ACHN (cell line): ENCODE measurements at regions not wholly inside any gene's neighbourhood (a gene's known extent, or its start where the extent isn't known, plus 50 kb on each side); places are given as distances from the start of the nearest gene placed in this dataset.

Experiments
- DNase-seq: peaks from one replicate; pipeline ENCODE4 v3.0.0-alpha.2; 2015
- in situ Hi-C: cut with HindIII; loops from 2 replicates; pipeline ENCODE4 v1.10.0; 2017; ENCODE audit warnings: low sequenced_read_pairs, low pct_ligation_motif_present, low pct_unique_long_range_greater_than_20kb

DNA sequence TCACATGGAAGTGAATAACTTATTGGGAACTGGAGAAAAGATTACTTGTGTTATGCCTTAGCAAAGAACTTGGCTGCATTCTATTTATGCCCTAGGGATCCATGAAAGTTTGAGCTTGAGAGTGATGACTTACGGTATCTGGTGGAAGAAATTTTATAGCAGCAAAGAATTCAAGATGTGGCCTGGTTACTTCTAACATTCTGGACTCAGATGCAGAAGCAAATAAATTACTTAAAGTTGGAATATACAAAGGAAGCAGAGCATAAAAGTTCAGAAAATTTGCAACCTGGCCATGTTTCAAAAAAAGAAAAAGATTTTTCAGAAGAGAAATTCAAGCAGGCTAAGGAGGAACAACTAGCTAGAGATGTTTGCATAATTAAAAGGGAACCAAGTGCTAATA lies 252.3 kb upstream of the WDFY3 start:
- in situ Hi-C loops, result no loop called here
- DNase-seq, result no peak

DNA sequence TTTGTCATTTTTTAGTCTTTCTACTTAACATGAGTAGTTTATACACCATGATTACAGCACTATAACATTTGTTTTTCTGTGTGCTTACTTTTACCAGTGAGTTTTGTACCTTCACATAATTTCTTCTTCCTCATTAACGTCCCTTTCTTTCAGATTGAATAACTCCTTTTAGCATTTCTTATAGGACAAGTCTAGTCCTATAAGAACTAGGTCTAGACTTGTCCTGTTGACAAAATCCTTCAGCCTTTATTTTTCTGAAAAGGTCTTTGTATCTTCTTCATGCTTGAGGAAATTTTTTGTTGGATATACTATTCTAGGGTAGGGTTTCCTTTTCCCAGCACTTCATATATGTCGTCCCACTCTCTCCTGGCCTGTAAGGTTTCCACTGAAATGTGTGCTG lies 253.3 kb upstream of the ARHGAP24 start:
- no peak for DNase-seq
- in situ Hi-C loops, result no loop called here

DNA sequence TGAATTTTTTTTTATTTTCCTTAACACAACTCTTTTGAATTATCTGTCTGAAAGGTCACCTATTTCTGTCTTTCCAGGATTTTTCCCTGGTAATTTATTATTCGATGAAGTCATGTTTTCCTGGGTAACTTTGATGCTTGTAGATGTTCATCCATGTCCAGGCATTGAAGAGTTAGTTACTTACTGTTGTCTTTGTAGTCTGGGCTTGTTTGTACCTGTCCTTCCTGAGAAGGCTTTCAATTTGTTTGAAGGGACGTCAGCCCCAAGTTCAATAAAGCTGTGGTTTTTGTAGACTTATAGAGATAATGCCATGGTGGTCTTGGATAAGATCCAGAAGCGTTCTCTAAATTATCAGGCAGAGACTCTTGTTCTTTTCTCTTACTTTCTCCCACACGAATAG lies 252.4 kb upstream of the ARHGAP24 start:
- in situ Hi-C loops, result no loop called here

DNA sequence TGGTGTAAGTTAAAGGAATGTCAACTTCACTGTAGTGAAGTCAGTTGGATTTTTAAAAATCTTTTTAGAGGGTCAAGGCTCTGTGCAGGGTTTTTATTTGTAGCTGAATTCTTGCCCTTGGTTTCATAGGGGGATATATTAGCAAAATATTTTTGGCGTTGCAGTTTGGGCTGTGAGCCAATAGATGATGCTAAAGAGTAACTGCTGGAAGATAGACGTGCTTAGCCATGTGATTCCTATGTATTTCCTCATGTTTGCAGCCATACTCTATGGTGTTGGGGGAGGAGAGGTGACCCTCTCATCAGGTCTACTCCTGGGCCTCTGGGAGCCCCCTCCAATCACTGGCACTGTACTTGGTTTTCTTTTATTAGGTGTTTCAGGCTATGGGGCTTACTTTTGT lies 246.7 kb upstream of the ARHGAP24 start:
- in situ Hi-C loops, result no loop called here

More for the DNA sequence above, 252.4 kb upstream of the ARHGAP24 start:
- DNase-seq, result no peak

DNA sequence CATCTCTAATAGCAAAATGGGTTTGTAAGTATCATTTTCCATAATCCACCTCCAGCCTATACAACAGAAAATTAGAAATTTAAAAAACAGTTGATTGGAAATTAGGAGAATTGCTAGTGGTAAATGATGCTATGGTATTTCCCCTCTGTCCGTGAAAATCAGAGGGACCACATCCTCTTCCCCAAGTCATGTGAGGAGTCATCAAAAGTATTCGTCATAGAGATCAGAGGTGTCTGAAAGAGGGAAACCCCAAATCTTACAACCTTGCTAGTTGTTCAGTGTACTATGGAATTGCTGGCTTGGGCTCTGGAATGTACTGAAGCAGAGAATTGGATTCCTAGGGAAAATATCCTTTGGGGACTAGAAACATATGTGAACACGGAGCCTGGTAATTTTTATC lies 241.4 kb upstream of the ARHGAP24 start:
- in situ Hi-C loops, result no loop called here

More for the DNA sequence above, 246.7 kb upstream of the ARHGAP24 start:
- no peak for DNase-seq

DNA sequence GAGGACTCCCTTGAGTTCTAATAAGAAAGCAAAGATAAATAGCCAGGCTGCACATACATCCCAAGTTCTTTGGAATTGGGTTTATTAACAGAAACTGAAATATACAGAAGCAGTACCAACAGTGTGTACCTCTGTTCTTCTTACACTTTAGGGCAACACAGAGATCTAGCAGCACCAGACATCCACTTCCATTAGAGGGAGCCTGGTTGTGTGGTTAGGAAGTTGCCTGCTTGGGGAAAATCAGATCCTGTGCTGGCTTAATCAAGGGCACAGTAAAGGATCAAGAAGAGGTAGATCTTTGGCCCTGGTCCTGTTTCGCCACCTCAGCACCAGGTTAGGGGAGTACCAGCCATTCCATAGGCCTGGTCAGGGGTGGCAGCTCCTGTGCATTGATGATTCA lies 231.1 kb upstream of the ARHGAP24 start:
- in situ Hi-C loops, result no loop called here
- no peak for DNase-seq

More for the DNA sequence above, 241.4 kb upstream of the ARHGAP24 start:
- no peak for DNase-seq

DNA sequence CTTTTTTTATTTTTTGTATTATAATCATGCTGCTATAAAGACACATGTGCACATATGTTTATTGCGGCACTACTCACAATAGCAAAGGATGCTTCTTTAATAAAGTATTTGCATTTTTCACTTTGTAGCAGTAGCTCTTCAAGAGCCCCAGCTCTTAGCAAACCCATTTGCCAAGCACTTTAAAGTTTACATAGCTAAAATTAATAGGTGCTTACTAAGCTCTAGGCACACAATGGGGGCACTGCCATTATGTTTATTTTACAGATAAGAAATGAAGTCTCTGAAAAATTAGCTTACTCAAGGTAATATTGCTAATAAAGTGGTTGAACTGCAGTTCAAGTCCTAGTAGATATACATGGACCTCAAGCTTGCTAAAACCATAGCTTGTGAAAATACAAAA lies 230.3 kb upstream of the ARHGAP24 start:
- in situ Hi-C loops, result no loop called here
- no peak for DNase-seq

DNA sequence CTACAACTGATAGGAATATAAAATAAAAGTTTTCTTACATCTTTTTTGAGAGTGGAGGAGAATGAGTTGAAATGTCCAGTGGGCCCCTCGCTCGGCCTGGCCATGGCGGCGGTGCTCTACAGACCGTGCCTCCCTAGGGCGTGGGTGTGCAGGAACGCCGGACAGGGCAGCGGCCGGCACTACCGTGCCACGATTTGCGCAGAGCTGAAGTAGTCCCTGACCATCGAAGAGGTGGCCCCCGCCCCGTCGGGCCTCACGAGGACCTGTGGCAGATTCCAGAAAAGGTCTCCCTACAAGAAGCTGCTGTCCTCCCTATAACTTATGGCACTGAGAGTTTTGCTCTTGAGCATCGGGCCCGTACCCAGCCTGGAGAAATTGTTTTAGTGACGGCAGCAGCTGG lies 228.9 kb upstream of the ARHGAP24 start:
- DNase-seq, result no peak
- in situ Hi-C loops, result no loop called here

DNA sequence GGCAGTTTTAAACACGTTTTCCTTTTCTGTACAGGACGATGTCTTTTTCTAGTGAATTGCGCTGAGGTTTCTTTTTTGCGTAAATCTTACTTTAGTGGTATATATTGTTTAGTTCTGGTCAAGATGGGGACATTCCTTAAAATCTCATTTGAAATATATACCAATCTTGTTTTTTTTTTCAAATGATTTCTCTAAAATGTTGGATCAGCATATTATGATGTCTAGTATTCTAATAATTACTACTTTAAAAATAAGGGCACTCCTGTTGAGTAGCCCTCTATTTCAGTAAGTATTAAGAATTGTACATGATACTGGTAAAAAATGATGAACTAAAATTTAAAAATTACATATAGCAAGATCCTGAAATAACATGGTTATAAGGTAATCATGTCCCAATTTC lies 224.1 kb upstream of the ARHGAP24 start:
- in situ Hi-C loops, result no loop called here
- DNase-seq, result no peak

DNA sequence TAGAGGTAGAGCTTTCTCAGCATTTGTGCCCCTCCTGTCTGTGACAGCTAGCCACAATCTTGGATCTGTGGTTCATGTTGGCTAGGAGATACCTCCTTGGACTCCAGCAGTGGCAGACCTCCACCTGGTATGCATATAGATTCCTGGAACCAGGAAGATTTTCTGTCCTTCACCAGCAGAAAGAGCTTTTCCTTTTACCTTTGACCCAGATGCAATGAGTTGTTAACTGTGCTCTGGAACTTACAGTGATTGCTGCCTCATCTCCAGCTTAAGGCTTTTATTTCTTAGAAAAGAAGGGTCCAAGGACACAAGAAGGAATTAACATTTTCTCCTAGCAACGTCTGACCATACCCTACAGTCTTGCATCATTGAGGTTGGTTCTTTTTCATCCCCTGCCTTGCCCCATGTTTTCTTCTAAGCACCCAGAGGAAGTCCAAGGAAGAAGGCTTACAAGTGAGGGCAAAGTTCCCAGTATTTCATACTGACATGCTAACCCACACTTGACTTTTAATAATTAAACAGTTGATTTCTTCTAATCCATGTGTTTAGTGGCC lies 217.1 kb upstream of the ARHGAP24 start:
- in situ Hi-C loops, result no loop called here
- DNase-seq, result no peak

DNA sequence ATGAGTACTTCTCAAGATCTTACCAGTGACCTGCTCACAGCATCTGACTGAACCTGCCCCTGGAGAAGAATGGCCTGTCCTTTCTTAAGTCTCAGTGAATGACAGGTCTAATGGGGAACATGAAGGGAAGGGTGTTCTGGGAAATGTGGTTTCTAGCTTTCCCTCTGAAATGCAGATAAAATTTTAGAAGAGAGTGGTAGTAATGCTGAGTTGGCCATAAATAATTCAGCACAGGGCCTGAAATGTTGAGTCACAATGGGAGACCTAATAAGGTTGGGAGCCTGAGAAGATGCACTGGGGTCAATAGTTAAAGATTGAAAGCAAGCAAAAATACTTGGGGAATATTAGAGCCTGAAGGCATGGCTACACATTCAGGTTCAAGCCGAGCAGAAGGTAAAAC lies 214.9 kb upstream of the ARHGAP24 start:
- in situ Hi-C loops, result no loop called here

DNA sequence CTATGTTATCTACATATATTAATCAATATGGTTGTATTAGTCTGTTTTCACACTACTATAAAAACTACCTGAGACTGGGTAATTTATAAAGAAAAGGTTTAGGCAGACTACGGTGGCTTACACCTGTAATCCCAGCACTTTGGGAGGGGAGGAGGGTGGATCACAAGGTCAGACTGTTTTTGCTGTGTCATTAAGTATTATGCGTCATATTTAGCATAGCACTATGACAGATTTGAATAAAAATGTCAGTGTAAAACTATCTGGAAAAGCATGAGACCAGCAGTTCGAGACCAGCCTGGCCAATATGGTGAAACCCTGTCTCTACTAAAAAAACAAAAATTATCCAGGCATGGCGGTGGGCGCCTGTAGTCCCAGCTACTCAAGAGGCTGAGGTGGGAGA lies 209.7 kb upstream of the ARHGAP24 start:
- in situ Hi-C loops, result no loop called here
- no peak for DNase-seq

More for the DNA sequence above, 214.9 kb upstream of the ARHGAP24 start:
- DNase-seq, result no peak

DNA sequence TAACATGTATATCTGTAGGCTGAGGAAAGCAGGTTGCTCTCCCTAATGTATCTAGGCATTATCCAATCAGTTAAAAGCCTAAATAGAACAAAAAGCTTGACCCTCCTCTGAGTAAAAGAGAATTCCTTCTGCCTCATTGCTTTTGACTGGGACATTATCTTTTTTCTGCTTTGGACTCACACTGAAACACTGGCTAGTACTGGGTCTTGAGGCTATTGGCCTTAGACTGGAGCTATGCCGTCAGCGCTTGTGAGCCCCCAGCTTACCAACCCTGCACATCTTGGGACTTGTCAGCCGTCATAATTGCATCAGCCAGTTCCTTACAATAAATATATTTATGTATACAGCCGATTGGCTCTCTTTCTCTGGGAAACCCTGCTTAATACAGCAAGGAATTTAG lies 206.8 kb upstream of the ARHGAP24 start:
- in situ Hi-C loops, result no loop called here
- DNase-seq, result no peak

DNA sequence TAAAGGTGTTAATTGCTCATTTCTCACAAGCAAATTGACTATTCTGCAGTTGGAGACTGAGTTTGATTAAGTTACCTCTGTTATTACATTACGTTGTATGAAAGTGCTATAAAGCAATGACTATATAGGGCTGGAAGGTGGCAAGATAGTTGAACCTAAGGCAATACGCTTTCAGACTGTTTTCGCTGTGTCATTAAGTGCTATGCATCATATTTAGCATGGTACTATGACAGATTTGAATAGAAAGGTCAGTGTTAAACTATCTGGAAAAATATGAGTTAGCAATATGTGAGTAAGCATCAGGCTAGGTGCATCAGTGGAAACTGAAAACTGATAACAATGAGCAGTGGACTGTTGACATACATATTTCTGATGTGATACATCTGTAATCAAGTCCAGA lies 206.0 kb upstream of the ARHGAP24 start:
- in situ Hi-C loops, result no loop called here
- no peak for DNase-seq

DNA sequence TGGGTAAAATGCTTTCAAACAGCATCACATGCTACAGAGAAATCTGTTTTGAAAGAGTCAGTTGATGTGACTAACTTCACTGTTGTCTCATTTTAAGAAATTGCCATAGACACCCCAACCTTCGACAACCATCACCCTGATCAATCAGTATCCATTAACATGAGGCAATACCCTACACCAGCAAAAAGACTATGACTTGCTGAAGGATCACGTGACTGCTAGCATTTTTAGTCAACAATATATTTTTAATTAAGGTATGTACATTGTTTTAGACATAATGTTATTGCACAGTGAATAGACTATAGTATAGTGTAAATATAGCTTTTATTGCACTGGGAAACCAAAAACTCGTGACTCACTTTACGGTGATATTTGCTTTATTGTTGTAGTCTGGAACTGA lies 200.0 kb upstream of the ARHGAP24 start:
- DNase-seq, result no peak
- in situ Hi-C loops, result no loop called here

DNA sequence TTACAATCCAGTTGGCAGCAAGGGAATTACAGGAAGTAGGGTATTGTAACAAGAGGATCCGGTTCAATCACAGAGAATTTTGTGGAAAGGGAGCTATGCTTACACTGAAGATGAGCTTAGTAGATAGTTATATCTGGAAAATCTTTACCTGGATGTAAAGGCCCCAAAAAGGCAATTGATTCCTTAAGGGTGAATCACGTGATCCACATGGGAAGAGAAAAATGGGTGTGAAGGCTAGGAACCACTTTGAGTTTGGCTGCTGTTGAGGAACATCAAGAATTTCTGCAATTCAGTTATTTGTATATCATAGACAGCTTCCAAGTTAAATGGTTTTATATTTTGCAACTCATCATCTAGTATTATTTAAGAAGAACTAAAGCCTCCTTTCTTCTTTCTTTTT lies 194.0 kb upstream of the ARHGAP24 start:
- no peak for DNase-seq
- in situ Hi-C loops, result no loop called here

DNA sequence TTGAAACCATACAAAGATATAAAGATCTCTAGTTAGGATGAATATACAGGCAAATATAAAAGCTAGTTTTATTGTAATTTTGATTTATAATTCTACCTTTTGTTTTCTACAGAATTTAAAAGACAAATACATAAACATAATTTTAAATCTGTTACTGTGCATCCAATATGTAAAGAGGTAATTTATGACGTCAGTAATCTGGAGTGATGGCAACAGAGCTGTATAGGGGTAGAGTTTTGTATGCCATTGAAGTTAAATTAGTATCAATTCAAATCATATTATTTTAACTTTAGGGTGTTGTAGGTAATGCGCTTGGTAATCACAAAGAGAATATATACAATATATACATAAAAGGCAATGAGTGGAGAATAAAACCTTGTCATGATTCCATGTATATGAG lies 183.7 kb upstream of the ARHGAP24 start:
- DNase-seq, result no peak
- in situ Hi-C loops, result no loop called here

DNA sequence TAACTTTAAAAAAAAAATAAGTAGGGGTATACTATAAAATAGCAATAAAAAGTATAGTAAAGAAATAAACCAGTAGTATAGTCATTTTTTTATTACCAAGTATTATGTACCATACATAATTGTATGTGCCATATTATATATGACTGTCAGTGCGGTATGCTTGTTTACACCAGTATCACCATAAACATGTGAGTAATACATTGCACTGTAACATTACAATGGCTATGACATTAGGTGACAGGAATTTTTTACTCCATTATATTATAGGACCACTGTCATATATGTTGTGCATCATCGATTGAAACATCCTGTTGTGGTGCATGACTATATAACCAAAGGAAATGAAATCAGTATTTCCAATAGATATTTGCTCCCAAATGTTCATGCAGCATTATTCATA lies 176.9 kb upstream of the ARHGAP24 start:
- DNase-seq, result no peak
- in situ Hi-C loops, result no loop called here

DNA sequence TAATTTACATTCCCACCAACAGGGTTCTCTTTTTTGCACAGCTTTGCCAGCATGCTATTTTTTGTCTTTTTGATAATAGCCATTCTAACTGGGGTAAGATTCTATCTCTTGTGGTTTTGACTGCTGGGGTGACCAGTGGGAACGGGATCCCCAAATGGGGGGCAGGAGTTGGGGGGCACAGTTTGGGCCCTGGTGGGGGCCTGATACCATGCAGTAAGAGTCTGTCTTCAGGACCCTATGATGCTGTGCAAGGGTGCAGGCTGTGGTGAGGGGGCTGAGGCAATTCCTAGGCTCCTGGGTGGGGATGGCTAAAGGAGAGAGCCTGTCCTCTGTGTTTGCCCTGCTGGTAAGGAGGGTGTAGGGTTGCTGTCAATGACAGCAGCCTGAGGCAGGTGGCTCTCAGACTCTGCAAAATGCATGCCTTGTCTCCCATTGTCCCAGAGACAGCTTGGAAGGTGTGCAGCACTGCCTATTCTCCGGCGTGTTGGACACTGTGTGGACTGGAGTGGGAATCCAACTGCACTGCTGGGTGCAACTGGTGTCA lies 172.7 kb upstream of the ARHGAP24 start:
- no peak for DNase-seq
- in situ Hi-C loops, result no loop called here

DNA sequence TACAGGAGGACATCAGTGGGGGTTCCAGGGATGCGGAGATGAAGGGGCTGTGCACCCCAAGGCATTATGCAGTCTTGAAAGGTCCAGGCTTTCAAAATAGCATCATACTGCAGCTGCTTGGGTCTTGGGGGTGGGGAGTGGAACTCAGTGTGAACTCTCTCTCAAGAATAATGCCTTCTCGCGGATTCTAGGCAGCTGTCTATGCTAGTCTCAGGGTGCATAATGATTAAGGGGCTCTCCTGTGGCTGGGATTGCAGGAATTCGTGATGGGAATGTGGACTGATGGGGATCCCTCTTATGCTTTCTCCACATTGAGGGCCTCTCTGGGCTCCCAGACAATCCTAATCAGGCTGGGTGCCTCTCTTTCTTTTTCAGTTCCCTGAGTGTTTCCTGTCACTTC lies 172.2 kb upstream of the ARHGAP24 start:
- in situ Hi-C loops, result no loop called here
- DNase-seq, result no peak

DNA sequence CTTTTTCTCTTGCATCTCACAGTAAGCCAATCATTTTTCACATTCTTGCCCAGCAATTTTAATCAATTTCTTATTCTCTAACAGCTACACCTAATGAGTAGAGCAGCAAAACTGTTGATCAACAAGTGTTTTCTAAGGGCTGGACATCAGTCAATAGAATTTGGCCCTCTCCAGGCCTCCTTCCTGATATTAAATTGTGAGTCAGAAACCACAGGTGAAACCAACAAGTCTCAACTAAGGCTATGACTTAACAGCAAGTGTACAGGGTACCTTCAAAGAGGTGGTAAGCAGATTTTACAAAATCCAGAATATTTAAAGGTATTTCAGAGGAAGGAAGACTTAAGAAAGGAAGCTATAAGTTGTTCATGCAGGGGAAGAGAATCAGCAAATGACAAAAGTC lies 156.5 kb upstream of the ARHGAP24 start:
- no peak for DNase-seq
- in situ Hi-C loops, result no loop called here
